ENCODE measurements at regions not wholly inside any gene's neighbourhood (a gene's known extent, or its start where the extent isn't known, plus 50 kb on each side); places are given as distances from the start of the nearest gene placed in this dataset.

GRCh38 chr5:3330442-3330841, 265.2 kb upstream of the IRX1 start:
- TF ChIP-seq, protein P1, sequence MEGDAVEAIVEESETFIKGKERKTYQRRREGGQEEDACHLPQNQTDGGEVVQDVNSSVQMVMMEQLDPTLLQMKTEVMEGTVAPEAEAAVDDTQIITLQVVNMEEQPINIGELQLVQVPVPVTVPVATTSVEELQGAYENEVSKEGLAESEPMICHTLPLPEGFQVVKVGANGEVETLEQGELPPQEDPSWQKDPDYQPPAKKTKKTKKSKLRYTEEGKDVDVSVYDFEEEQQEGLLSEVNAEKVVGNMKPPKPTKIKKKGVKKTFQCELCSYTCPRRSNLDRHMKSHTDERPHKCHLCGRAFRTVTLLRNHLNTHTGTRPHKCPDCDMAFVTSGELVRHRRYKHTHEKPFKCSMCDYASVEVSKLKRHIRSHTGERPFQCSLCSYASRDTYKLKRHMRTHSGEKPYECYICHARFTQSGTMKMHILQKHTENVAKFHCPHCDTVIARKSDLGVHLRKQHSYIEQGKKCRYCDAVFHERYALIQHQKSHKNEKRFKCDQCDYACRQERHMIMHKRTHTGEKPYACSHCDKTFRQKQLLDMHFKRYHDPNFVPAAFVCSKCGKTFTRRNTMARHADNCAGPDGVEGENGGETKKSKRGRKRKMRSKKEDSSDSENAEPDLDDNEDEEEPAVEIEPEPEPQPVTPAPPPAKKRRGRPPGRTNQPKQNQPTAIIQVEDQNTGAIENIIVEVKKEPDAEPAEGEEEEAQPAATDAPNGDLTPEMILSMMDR (IDR thresholded peaks at IDR 0.05): no peak
- no peak for TF ChIP-seq POLR2A (IDR thresholded peaks at IDR 0.05)
- no peak for TF ChIP-seq POLR2AphosphoS5 (IDR thresholded peaks at IDR 0.05)

Data from breast epithelium (tissue), 3 donors.